22Rv1 (cell line): ENCODE measurements at regions not wholly inside any gene's neighbourhood (a gene's known extent, or its start where the extent isn't known, plus 50 kb on each side); places are given as distances from the start of the nearest gene placed in this dataset.

Experiments
- ZFX ChIP-seq: fragments of 450-650 bp; IDR thresholded peaks from 2 replicates; pipeline ENCODE4 v1.6.1; 2017; ENCODE audit warnings: antibody characterized with exemption, borderline replicate concordance
- TF ChIP-seq, protein P1 (sequence below): fragments of 450-650 bp; IDR thresholded peaks from 2 replicates; pipeline ENCODE4 v1.5.1; 2017; ENCODE audit warnings: mild to moderate bottlenecking

DNA sequence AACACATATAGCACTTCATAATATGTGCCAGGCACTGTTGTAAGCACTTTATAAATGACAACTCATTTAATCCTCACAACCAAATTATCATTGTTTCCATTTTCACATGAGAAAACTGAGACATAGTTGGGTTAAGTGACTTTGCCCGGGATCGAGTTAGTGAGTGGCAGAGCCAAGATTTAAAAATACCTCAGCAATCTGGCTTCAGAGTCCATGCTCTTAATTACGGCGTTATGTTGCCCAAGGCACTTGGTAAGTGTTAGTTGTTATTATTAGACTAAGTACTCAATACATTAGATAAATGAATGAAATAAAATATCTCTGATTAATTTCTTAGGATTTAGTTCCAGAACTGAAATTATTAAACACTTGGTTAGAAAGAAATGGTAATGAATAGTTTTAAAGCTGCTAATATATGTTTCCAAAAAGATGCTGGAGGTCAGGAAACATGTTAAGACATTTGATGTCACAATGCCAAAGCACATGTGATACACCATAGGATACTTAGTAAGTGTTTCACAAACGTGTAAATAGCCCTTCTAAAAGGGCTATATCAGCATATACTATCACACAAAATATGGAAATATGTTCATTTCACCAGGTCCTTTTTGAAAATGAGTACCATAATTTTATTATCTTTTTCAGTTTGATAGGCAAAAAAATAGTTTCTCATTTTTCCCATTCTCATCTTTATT, 301.9 kb downstream of the GPAT3 start:
- TF ChIP-seq, protein P1, sequence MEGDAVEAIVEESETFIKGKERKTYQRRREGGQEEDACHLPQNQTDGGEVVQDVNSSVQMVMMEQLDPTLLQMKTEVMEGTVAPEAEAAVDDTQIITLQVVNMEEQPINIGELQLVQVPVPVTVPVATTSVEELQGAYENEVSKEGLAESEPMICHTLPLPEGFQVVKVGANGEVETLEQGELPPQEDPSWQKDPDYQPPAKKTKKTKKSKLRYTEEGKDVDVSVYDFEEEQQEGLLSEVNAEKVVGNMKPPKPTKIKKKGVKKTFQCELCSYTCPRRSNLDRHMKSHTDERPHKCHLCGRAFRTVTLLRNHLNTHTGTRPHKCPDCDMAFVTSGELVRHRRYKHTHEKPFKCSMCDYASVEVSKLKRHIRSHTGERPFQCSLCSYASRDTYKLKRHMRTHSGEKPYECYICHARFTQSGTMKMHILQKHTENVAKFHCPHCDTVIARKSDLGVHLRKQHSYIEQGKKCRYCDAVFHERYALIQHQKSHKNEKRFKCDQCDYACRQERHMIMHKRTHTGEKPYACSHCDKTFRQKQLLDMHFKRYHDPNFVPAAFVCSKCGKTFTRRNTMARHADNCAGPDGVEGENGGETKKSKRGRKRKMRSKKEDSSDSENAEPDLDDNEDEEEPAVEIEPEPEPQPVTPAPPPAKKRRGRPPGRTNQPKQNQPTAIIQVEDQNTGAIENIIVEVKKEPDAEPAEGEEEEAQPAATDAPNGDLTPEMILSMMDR, result no peak
- no peak for TF ChIP-seq ZFX
